ENCODE measurements at regions not wholly inside any gene's neighbourhood (a gene's known extent, or its start where the extent isn't known, plus 50 kb on each side); places are given as distances from the start of the nearest gene placed in this dataset.

GRCh38 chr5:90173299-90174030 lies 236.1 kb downstream of the CETN3 start:
- TF ChIP-seq SUZ12 (IDR thresholded peaks at IDR 0.05; ENCODE audit: extremely low read depth, insufficient read depth, insufficient read length) = no peak
- no peak for TF ChIP-seq YY1 (IDR thresholded peaks at IDR 0.05; ENCODE audit: insufficient read depth, insufficient read length)
- no peak for TF ChIP-seq ZNF274 (IDR thresholded peaks at IDR 0.05; ENCODE audit: low read depth, low read length)

Data from NT2/D1 (cell line).